GM19395 (cell line): ENCODE measurements at regions not wholly inside any gene's neighbourhood (a gene's known extent, or its start where the extent isn't known, plus 50 kb on each side); places are given as distances from the start of the nearest gene placed in this dataset.

Source experiments
- ATAC-seq: cut with Tn5 transposase; IDR thresholded peaks from one replicate; pipeline ENCODE4 v1.9.1; 2021; ENCODE audit warnings: mild to moderate bottlenecking, moderate library complexity; ENCODE audit not compliant: unreplicated experiment

- peak; percentile 86 for ATAC-seq
Measured at GRCh38 chr3:154018100-154018696, 103.0 kb upstream of the ARHGEF26 start.

- ATAC-seq, result no peak
Measured at GRCh38 chr3:154022606-154023005, 98.6 kb upstream of the ARHGEF26 start.

DNA sequence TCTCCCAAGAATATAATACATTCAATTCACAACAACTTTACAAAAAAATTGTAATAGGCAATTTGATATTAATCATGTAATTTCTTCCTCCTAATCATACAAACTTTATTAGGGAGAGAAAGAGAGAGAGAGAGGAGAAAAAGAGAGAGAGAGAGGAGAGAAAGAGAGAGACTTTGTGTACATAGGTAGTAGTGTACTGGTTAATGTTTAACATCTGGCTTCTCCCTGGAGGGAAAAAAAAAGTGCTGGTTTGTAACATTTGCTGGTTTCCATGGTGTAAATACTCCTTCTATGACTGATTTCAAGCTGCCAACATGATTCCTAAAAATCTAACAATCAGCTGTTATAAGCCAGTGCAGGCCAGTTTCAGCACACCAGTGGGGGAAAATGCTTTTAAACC lies 98.0 kb upstream of the ARHGEF26 start:
- ATAC-seq, result no peak

GRCh38 chr3:154025007-154025406 lies 96.2 kb upstream of the ARHGEF26 start:
- ATAC-seq, result no peak

GRCh38 chr3:154029926-154030325 lies 91.3 kb upstream of the ARHGEF26 start:
- no peak for ATAC-seq

DNA sequence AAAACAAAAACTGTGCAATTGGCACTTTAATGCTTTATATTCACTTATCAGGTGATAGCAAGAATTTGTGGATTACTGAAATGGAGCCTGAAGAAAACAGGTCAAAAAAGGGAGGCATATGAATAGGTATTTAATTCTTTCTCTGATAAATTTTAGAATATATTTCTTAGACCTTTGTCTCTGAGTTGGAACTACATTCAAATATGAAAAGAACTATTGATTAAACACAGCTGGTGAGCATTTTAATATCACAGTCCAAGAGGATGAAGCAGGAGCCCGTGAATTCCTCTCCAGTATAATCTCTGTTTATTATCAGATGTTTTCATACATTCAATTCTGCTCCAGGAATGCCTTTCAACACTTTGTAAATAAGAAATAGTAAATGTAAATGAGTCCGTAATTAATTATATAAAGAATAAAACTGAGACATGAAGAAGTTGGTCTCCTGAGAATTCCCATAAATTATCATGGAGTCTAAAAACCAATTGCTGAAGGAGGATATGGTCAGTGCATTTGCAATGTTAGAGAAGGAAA lies 86.3 kb upstream of the ARHGEF26 start:
- ATAC-seq, result no peak

GRCh38 chr3:154040283-154040682 lies 80.9 kb upstream of the ARHGEF26 start:
- peak; percentile 86 for ATAC-seq

DNA sequence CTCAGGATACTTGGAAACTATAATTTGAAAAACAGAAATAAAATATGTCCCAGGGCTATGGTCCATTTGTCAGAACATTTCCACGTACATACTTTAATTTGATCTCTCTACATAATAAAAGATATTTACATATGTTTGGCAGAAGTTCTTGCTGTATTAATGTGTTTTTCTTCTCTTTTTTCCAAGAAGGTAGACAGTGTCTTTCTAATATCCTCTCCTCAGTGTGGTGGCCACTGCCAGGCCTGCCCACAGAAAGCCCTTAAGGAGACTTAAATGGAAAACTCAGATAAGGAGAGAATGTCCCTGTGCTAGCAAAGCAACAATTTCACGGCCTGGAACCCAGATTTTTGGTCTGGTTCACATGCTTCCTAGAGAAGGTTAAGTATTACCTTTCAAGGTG lies 76.5 kb upstream of the ARHGEF26 start:
- ATAC-seq, result no peak

GRCh38 chr3:154050216-154050615 lies 71.0 kb upstream of the ARHGEF26 start:
- ATAC-seq, result no peak

GRCh38 chr3:154050766-154051165 lies 70.4 kb upstream of the ARHGEF26 start:
- ATAC-seq, result no peak

GRCh38 chr3:154059833-154060232 lies 61.4 kb upstream of the ARHGEF26 start:
- no peak for ATAC-seq

DNA sequence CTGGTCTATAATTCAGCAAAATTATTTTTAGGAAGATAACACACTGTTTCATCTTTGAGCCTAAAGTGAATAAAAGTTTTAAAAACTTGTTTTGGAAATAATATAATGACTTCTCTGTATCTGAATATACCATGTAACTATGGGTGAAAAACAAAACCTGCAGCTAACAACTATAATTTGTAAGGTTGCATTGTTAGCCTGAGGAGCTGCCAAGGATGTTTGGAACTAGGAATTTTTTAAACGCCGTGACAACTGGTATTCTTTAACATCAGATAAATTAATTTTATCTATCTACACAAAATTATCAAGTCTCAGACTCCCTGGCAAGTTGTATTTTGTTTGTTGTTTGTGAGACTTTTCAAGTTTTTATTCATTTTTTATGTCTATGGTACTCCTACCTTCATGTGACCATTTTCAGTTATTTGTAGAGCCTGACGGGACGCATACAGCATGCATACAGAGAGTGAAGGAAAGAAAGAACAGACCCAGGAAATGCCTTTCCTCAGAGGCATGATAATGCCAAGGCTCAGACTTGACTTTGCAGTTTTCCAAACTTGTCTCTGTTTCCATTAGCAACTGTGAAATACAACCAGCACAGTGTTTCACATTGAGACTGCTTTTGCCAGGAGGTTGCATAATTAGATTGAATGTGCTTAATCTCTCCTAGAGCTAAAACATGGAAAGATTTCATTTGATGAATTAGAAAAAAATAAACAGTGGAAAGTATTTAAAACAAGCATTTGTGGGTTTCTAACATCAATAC lies 60.8 kb upstream of the ARHGEF26 start:
- no peak for ATAC-seq

DNA sequence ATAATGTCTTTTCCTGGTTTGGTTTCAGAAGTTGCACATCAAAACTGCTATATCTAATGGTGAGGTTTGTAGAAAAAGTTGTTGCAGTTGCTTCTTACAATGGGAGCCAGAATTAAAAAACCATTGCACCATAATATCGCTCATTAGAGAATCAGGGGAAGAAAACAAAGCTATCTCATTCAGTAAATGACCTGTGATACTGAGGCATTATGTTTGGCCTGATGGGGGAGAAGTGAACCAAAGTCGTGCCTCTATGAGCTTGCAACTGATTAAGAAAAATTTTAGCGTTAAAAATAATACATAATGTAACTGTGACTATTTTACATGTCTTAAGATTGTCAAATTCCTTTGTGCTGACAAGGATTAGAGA lies 60.2 kb upstream of the ARHGEF26 start:
- no peak for ATAC-seq

GRCh38 chr3:154062513-154062912 lies 58.7 kb upstream of the ARHGEF26 start:
- ATAC-seq, result no peak

GRCh38 chr3:154071146-154071545 lies 50.0 kb upstream of the ARHGEF26 start:
- no peak for ATAC-seq
